ENCODE measurements at regions not wholly inside any gene's neighbourhood (a gene's known extent, or its start where the extent isn't known, plus 50 kb on each side); places are given as distances from the start of the nearest gene placed in this dataset.

DNA sequence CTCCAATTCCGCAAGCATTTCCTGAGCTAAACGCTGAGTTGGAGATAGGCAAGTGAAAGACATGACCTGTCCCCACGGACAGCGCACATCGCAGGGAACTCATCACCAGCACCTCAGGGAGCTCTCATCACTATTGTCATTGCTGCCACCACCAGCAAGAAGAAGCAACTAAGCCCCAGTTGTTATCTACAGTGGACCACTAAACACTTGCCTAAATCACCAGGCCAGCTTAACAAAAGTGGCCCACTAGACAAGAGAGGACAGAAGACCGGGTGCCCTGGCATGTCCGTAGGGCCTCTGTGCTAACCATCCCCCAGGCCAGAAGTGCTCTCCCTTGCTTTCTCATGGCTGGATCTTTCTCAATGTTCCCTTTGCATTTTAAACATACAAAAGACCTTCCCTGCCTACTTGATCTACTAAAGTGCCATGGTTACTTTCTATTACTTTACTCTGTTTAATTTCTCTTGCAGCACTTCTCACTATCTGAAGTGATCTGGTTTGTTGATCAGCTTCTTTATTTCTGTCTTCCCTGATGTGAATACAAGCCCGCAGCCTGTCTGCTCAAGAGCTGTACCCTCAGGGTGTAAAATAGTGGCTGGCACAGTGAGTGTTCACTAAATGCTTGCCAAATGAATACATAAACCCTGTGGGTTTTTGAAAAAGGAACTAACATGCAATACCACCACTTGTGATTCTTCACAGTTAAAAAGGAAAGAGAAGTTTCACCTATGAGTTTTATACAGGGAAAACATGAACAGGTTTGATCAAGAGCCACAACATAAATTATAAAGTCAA lies 60.9 kb upstream of the RFLNA start:
- peak; percentile 51 for DNase-seq (ENCODE audit: low read depth)
- no peaks in the 10 kb centered on the region for H4K20me1 ChIP-seq (ENCODE audit: insufficient read depth, low read length)
- H3K36me3 Mint-ChIP-seq (ENCODE audit: low read depth, unreplicated experiment) = no peaks in the 10 kb centered on the region
- no peaks in the 10 kb centered on the region for H3K27me3 ChIP-seq (ENCODE audit: insufficient read depth, low read length)
- peaks cover 34% of the 10 kb centered on the region for H3K4me1 Mint-ChIP-seq (ENCODE audit: low read depth, unreplicated experiment)
- H3K9me3 Mint-ChIP-seq (ENCODE audit: unreplicated experiment) = peaks cover 18% of the 10 kb centered on the region
- no peak overlapping the region for H3K4me3 ChIP-seq (ENCODE audit: insufficient read depth, low read depth, low read length)
- peaks cover 33% of the 10 kb centered on the region for H3K4me1 ChIP-seq (ENCODE audit: insufficient read depth, low read length)
- no peak for TF ChIP-seq EZH2 (IDR thresholded peaks at IDR 0.05; ENCODE audit: insufficient read depth, low read length)
- peaks cover 3% of the 10 kb centered on the region for H3K27me3 Mint-ChIP-seq (ENCODE audit: low read depth, unreplicated experiment)
- peak overlapping the region; percentile 66 for H3K4me2 ChIP-seq (ENCODE audit: low read length)
- peak overlapping the region; percentile 89 for H3K27ac ChIP-seq (ENCODE audit: low read depth, low read length)
- peak; percentile 83 for FAIRE-seq
- H3K79me2 ChIP-seq (ENCODE audit: insufficient read depth, low read length) = no peaks in the 10 kb centered on the region
- no peak overlapping the region for H3K4me3 Mint-ChIP-seq (ENCODE audit: unreplicated experiment)
- H3K9me3 ChIP-seq (ENCODE audit: insufficient read depth, low read depth, low read length) = peaks cover 10% of the 10 kb centered on the region
- H3K9ac ChIP-seq (ENCODE audit: low read length) = peak overlapping the region; percentile 67
- H3K27ac Mint-ChIP-seq (ENCODE audit: unreplicated experiment) = peak overlapping the region; percentile 93
- no peaks in the 10 kb centered on the region for H3K36me3 ChIP-seq (ENCODE audit: insufficient read depth, low read length)
- H2AFZ ChIP-seq (ENCODE audit: low read depth, low read length) = peak overlapping the region; percentile 38

DNA sequence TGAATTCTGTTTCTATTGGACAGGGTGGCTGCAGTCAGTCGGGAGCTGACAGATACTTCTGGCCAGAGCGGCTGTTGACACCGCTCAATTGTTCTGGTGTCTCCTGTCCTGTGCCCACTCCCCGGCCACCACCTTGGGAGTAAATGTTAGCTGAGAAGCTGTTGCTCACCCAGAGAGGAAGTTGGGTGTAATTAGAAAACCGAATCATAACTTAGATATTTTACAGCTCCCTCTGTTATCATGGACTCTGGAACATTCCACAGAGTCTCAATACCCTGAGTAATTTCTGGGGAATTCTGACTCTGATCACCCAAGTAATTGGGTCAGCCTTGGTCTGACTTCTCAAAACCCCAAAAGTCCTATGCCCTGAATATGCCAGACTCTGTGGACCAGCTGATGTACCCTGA lies 58.3 kb upstream of the RFLNA start:
- Histone ChIP-seq H3K27me3 (ENCODE audit: insufficient read depth, low read length) (peaks cover 2% of the 10 kb centered on the region), H3K36me3 (ENCODE audit: insufficient read depth, low read length) (no peaks in the 10 kb centered on the region), H3K9me3 (ENCODE audit: insufficient read depth, low read depth, low read length) (peaks cover 5% of the 10 kb centered on the region), H3K4me2 (ENCODE audit: low read length) (peak overlapping the region; percentile 44), H3K79me2 (ENCODE audit: insufficient read depth, low read length) (no peaks in the 10 kb centered on the region), H3K9ac (ENCODE audit: low read length) (no peak overlapping the region), H2AFZ (ENCODE audit: low read depth, low read length) (no peak overlapping the region), H3K4me1 (ENCODE audit: insufficient read depth, low read length) (peaks cover 33% of the 10 kb centered on the region), H4K20me1 (ENCODE audit: insufficient read depth, low read length) (no peaks in the 10 kb centered on the region), H3K27ac (ENCODE audit: low read depth, low read length) (peak overlapping the region; percentile 69), H3K4me3 (ENCODE audit: insufficient read depth, low read depth, low read length) (no peak overlapping the region)
- TF ChIP-seq, protein P1, sequence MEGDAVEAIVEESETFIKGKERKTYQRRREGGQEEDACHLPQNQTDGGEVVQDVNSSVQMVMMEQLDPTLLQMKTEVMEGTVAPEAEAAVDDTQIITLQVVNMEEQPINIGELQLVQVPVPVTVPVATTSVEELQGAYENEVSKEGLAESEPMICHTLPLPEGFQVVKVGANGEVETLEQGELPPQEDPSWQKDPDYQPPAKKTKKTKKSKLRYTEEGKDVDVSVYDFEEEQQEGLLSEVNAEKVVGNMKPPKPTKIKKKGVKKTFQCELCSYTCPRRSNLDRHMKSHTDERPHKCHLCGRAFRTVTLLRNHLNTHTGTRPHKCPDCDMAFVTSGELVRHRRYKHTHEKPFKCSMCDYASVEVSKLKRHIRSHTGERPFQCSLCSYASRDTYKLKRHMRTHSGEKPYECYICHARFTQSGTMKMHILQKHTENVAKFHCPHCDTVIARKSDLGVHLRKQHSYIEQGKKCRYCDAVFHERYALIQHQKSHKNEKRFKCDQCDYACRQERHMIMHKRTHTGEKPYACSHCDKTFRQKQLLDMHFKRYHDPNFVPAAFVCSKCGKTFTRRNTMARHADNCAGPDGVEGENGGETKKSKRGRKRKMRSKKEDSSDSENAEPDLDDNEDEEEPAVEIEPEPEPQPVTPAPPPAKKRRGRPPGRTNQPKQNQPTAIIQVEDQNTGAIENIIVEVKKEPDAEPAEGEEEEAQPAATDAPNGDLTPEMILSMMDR (IDR thresholded peaks at IDR 0.05; ENCODE audit: insufficient read depth, low read depth, low read length) = no peak
- no peak for TF ChIP-seq EZH2 (IDR thresholded peaks at IDR 0.05; ENCODE audit: insufficient read depth, low read length)
- Mint-ChIP-seq H3K4me1 (ENCODE audit: low read depth, unreplicated experiment) (peaks cover 34% of the 10 kb centered on the region), H3K36me3 (ENCODE audit: low read depth, unreplicated experiment) (no peaks in the 10 kb centered on the region), H3K27ac (ENCODE audit: unreplicated experiment) (peak overlapping the region; percentile 85), H3K9me3 (ENCODE audit: unreplicated experiment) (peaks cover 6% of the 10 kb centered on the region), H3K27me3 (ENCODE audit: low read depth, unreplicated experiment) (peaks cover 6% of the 10 kb centered on the region), H3K4me3 (ENCODE audit: unreplicated experiment) (no peak overlapping the region)
- peak; percentile 81 for FAIRE-seq
- DNase-seq (ENCODE audit: low read depth) = peak; percentile 96

DNA sequence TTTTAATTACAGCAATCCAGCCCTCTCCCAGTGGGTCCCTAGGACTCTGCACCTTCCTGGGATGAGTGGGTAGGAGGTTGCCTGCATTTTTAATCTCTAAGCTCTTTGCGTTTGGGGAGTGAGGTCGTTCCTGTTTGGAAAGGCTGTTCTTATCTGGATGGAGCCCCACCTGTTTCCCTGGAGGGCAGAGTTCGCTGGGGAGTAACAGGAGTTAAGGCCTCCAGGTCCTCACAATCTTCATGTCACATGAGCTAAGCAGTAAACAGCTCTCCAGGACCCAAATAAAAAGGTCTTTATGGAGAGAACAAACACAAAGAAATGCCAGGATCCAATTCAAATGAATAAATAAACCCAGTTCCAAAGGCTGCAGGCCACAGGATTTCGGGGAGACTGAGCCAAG lies 56.0 kb upstream of the RFLNA start:
- Histone ChIP-seq H3K36me3 (ENCODE audit: insufficient read depth, low read length) (no peaks in the 10 kb centered on the region), H3K27ac (ENCODE audit: low read depth, low read length) (no peak overlapping the region), H2AFZ (ENCODE audit: low read depth, low read length) (no peak overlapping the region), H4K20me1 (ENCODE audit: insufficient read depth, low read length) (no peaks in the 10 kb centered on the region), H3K9ac (ENCODE audit: low read length) (no peak overlapping the region), H3K9me3 (ENCODE audit: insufficient read depth, low read depth, low read length) (peaks cover 7% of the 10 kb centered on the region), H3K4me2 (ENCODE audit: low read length) (no peak overlapping the region), H3K79me2 (ENCODE audit: insufficient read depth, low read length) (no peaks in the 10 kb centered on the region), H3K4me1 (ENCODE audit: insufficient read depth, low read length) (peaks cover 15% of the 10 kb centered on the region), H3K4me3 (ENCODE audit: insufficient read depth, low read depth, low read length) (no peak overlapping the region), H3K27me3 (ENCODE audit: insufficient read depth, low read length) (peaks cover 12% of the 10 kb centered on the region)
- Mint-ChIP-seq H3K36me3 (ENCODE audit: low read depth, unreplicated experiment) (no peaks in the 10 kb centered on the region), H3K4me3 (ENCODE audit: unreplicated experiment) (no peak overlapping the region), H3K9me3 (ENCODE audit: unreplicated experiment) (peaks cover 15% of the 10 kb centered on the region), H3K4me1 (ENCODE audit: low read depth, unreplicated experiment) (peaks cover 24% of the 10 kb centered on the region), H3K27me3 (ENCODE audit: low read depth, unreplicated experiment) (peaks cover 13% of the 10 kb centered on the region), H3K27ac (ENCODE audit: unreplicated experiment) (no peak overlapping the region)
- FAIRE-seq = no peak
- no peak for TF ChIP-seq EZH2 (IDR thresholded peaks at IDR 0.05; ENCODE audit: insufficient read depth, low read length)
- TF ChIP-seq, protein P1 (IDR thresholded peaks at IDR 0.05; ENCODE audit: insufficient read depth, low read depth, low read length) = no peak
- DNase-seq (ENCODE audit: low read depth) = no peak
